Endothelial cell of umbilical vein (primary cell): ENCODE measurements at regions not wholly inside any gene's neighbourhood (a gene's known extent, or its start where the extent isn't known, plus 50 kb on each side); places are given as distances from the start of the nearest gene placed in this dataset.

Experiments used
- BruUV-seq: library from RNA; stranded (reverse); fragments of 400-500 nt; replicated peaks from 2 replicates; lab custom pipeline; 2021; lab: Mats Ljungman, UMichigan
- CTCF ChIA-PET: fragments of 300-600, 350-600 bp; sonication (Branson Sonifier 250); formaldehyde crosslinking; loops from one replicate; lab custom pipeline; 2021; ENCODE audit warnings: antibody characterized with exemption, inconsistent platforms; lab: Charles Lee
- POLR2A ChIA-PET: fragments of 300-600, 350-600 bp; sonication (Branson Sonifier 250); formaldehyde crosslinking; loops from one replicate; lab custom pipeline; 2021; ENCODE audit warnings: antibody characterized with exemption, inconsistent platforms; lab: Charles Lee
- DNase-seq: peaks from one replicate; pipeline ENCODE4 v3.0.0-alpha.2; 2011; ENCODE audit warnings: low read depth, low spot score
- FAIRE-seq: peaks from 2 replicates; lab custom pipeline; 2011; peaks lifted over from hg19 to GRCh38; lab: Jason Lieb, UNC
- H2AFZ ChIP-seq: 2 replicates; pipeline ENCODE4 v1.6.0; 2012; ENCODE audit warnings: low read depth, low read length, control low read depth, inconsistent platforms
- H3K27ac ChIP-seq: 2 replicates; pipeline ENCODE4 v1.5.1; 2011; ENCODE audit warnings: low read depth, mild to moderate bottlenecking, control low read depth, low read length, moderate library complexity; ENCODE audit not compliant: insufficient read depth
- H3K27me3 ChIP-seq, 2 experiments: 2 replicates each; pipeline versions ENCODE4 v1.6.0 to v1.6.1; 2011; ENCODE audit warnings: low read length in 2 of 2, mixed read lengths in 1 of 2; ENCODE audit not compliant: control insufficient read depth in 2 of 2, insufficient read depth in 2 of 2
- H3K36me3 ChIP-seq, 2 experiments: 2 replicates in 1 of 2; 3 replicates in 1 of 2; pipeline ENCODE4 v1.5.1; 2011; ENCODE audit warnings: low read length in 2 of 2, mild to moderate bottlenecking in 1 of 2, moderate library complexity in 1 of 2; ENCODE audit not compliant: control insufficient read depth in 2 of 2, insufficient read depth in 2 of 2; ENCODE audit errors: extremely low read depth in 1 of 2
- H3K4me1 ChIP-seq: 3 replicates; pipeline ENCODE4 v1.5.1; 2011; ENCODE audit warnings: mild to moderate bottlenecking, low read length; ENCODE audit not compliant: control insufficient read depth, insufficient read depth; ENCODE audit errors: extremely low read depth
- H3K4me2 ChIP-seq: 2 replicates; pipeline ENCODE4 v1.6.1; 2011; ENCODE audit warnings: low read length, control low read depth, mixed read lengths; ENCODE audit not compliant: insufficient read depth
- H3K4me3 ChIP-seq, 3 experiments: fragments of 200-600 bp in 1 of 3; sonication (generic), shearing (Covaris generic) in 1 of 3; replicated peaks in 1 of 3; 2 replicates each; pipeline ENCODE4 v1.5.1; 2011 to 2016; ENCODE audit warnings: control low read depth in 3 of 3, low read length in 3 of 3, mild to moderate bottlenecking in 2 of 3, inconsistent platforms in 1 of 3, low read depth in 1 of 3, moderate library complexity in 1 of 3; ENCODE audit not compliant: insufficient read depth in 1 of 3
- H3K79me2 ChIP-seq: 2 replicates; pipeline ENCODE4 v1.6.0; 2012; ENCODE audit warnings: low read length, inconsistent platforms; ENCODE audit not compliant: control insufficient read depth, insufficient read depth
- H3K9ac ChIP-seq: replicated peaks from 2 replicates; pipeline ENCODE3; 2011; ENCODE audit warnings: low read length, control low read depth; ENCODE audit not compliant: insufficient read depth; ENCODE audit errors: extremely low read depth
- H3K9me1 ChIP-seq: replicated peaks from 3 replicates; pipeline ENCODE4 v1.6.0; 2011; ENCODE audit warnings: mild to moderate bottlenecking, low read length; ENCODE audit not compliant: control insufficient read depth, insufficient read depth; ENCODE audit errors: extremely low read depth
- H3K9me3 ChIP-seq: replicated peaks from 2 replicates; pipeline ENCODE4 v1.5.1; 2012; ENCODE audit warnings: low read length, inconsistent platforms; ENCODE audit not compliant: control insufficient read depth, insufficient read depth
- H4K20me1 ChIP-seq: replicated peaks from 2 replicates; pipeline ENCODE3; 2011; ENCODE audit warnings: mild to moderate bottlenecking, low read length; ENCODE audit not compliant: control insufficient read depth, insufficient read depth; ENCODE audit errors: extremely low read depth
- CTCF ChIP-seq, 2 donors: IDR thresholded peaks; 1 replicate in 1 of 2; 2 replicates in 1 of 2; pipeline ENCODE4 v1.5.1; 2011; ENCODE audit warnings: low read length in 2 of 2, mild to moderate bottlenecking in 2 of 2, moderate library complexity in 2 of 2, control low read depth in 1 of 2, inconsistent platforms in 1 of 2, low read depth in 1 of 2; ENCODE audit not compliant: insufficient read depth in 1 of 2; ENCODE audit errors: extremely low read depth in 1 of 2
- EZH2 ChIP-seq: IDR thresholded peaks from 2 replicates; pipeline ENCODE4 v1.6.1; 2012; ENCODE audit warnings: borderline replicate concordance, low read depth, mild to moderate bottlenecking, moderate library complexity, low read length, inconsistent platforms; ENCODE audit not compliant: severe bottlenecking
- FOS ChIP-seq: IDR thresholded peaks from 2 replicates; pipeline ENCODE4 v1.6.1; 2011; ENCODE audit warnings: mild to moderate bottlenecking, low read length, moderate library complexity, borderline replicate concordance; ENCODE audit not compliant: insufficient read depth
- GATA2 ChIP-seq: IDR thresholded peaks from 2 replicates; pipeline ENCODE4 v1.7.0; 2011; ENCODE audit warnings: low read depth, mild to moderate bottlenecking, moderate library complexity, mixed read lengths, low read length; ENCODE audit not compliant: insufficient read length, insufficient read depth
- JUN ChIP-seq: IDR thresholded peaks from 2 replicates; pipeline ENCODE4 v1.6.1; 2011; ENCODE audit warnings: borderline replicate concordance, low read depth; ENCODE audit not compliant: insufficient read length, insufficient read depth
- MAX ChIP-seq: IDR thresholded peaks from 2 replicates; pipeline ENCODE4 v1.6.1; 2011; ENCODE audit not compliant: insufficient read depth, insufficient read length
- MYC ChIP-seq: IDR thresholded peaks from one replicate; pipeline ENCODE4 v1.6.1; 2011; ENCODE audit warnings: mild to moderate bottlenecking, low read depth, low read length
- POLR2A ChIP-seq: IDR thresholded peaks from 2 replicates; pipeline ENCODE4 v1.6.1; 2012; ENCODE audit warnings: low read depth, mild to moderate bottlenecking, control low read depth, low read length
- POLR2AphosphoS5 ChIP-seq: IDR thresholded peaks from 2 replicates; pipeline ENCODE4 v1.6.1; 2012; ENCODE audit warnings: low read depth, mild to moderate bottlenecking, control low read depth, low read length, moderate library complexity; ENCODE audit not compliant: insufficient read depth
- dilution Hi-C: fragments of 300-500 bp; cut with MboI; formaldehyde crosslinking; loops from one replicate; pipeline ENCODE4 v1.15.0; 2019; ENCODE audit warnings: low sequenced_read_pairs; ENCODE audit not compliant: extremely low pct_ligation_motif_present
- intact Hi-C: fragments of 100-400 bp; cut with micrococcal nuclease; formaldehyde crosslinking; loops from one replicate; pipeline ENCODE4 v1.10.0; 2022

- DNase-seq (no peak), FAIRE-seq (no peak)
- no peak overlapping the region for H2AFZ ChIP-seq
- no peak overlapping the region for H3K4me2 ChIP-seq
- no TSS peak for BruUV-seq
- ChIA-PET CTCF (no interaction called here), POLR2A (no interaction called here)
- H3K9me1 ChIP-seq: no peaks in the 10 kb centered on the region
- H3K4me3 ChIP-seq: no peak overlapping the region
- no peaks in the 10 kb centered on the region for H3K9me3 ChIP-seq
- no peak for TF ChIP-seq MAX
- no peak for TF ChIP-seq JUN
- no peak for TF ChIP-seq GATA2
- no peak for TF ChIP-seq CTCF (IDR thresholded peaks at IDR 0.05; ENCODE audit: extremely low read depth in 1 of 2, insufficient read depth in 1 of 2, low read depth in 1 of 2, low read length in 2 of 2)
- no peak for TF ChIP-seq MYC
- TF ChIP-seq EZH2: no peak
- TF ChIP-seq POLR2AphosphoS5: no peak
- no peak for TF ChIP-seq POLR2A
- no peak for TF ChIP-seq FOS
- no peak overlapping the region for H3K27ac ChIP-seq
- no peak overlapping the region for H3K9ac ChIP-seq
- H3K4me1 ChIP-seq: no peaks in the 10 kb centered on the region
- no peaks in the 10 kb centered on the region for H3K36me3 ChIP-seq
- dilution Hi-C loops: no loop called here
- no peaks in the 10 kb centered on the region for H3K27me3 ChIP-seq
- intact Hi-C loops: no loop called here
- H3K79me2 ChIP-seq: no peaks in the 10 kb centered on the region
- H4K20me1 ChIP-seq: no peaks in the 10 kb centered on the region
These were observed 1003.1 kb downstream of the ZPLD1 start for GRCh38 chr3:103437883-103438282.
